Tongue (tissue), 1 donor: ENCODE measurements at regions not wholly inside any gene's neighbourhood (a gene's known extent, or its start where the extent isn't known, plus 50 kb on each side); places are given as distances from the start of the nearest gene placed in this dataset.
"Not testable (repeated sequence)": the region's sequence is repeated elsewhere in the genome, so short reads cannot be mapped to it uniquely, and the experiment has no call there.

ENCODE experiments used
- DNase-seq: peaks from one replicate; pipeline ENCODE4 v3.0.0-alpha.2; 2015

DNA sequence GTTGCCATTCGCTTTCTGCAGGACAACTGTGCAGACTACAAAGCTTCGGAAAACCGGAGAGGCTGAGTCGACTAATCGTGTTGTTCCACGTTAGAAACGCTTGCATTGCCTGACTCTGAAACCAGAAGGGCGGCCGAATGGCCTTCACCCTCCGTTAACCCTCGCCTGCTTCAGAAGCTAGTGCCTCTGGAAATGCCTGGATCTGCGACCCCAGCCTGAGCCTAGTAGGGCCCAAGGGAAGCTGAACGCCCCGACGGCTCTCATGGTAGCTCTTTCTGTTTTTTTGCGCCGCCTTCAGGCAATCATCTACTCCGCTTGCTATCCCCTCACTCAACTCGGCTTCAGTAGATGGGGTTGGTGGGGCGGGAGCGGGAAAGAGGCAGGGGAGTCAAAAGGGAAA is 117.3 kb downstream of the PPIAL4A start:
- not testable (repeated sequence) for DNase-seq

DNA sequence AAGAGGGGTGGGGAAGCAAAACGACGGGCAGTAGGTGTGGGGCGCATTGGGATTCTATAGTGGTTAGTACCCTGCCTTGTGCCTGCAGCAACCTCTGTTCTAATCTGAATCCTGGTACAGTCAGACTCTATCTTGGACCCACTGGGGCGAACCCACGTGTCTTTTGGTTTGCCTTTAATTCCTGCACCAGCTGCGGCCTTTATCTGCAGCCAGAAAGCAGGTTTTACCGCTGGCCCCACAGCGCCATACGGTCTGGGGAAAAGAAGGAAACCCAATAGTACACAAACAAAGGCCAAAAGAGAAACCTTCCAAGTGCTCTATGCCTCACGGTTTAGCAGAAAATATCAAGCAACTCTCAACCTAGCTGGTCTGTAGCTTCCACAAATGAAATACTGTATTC is 118.2 kb downstream of the PPIAL4A start:
- DNase-seq, result peak; percentile 11

GRCh38 chr1:121008512-121009215 is 119.1 kb downstream of the PPIAL4A start:
- not testable (repeated sequence) for DNase-seq

GRCh38 chr1:121009216-121010057 is 119.9 kb downstream of the PPIAL4A start:
- peak; percentile 1 for DNase-seq

GRCh38 chr1:121010141-121010540 is 120.6 kb downstream of the PPIAL4A start:
- DNase-seq, result not testable (repeated sequence)

DNA sequence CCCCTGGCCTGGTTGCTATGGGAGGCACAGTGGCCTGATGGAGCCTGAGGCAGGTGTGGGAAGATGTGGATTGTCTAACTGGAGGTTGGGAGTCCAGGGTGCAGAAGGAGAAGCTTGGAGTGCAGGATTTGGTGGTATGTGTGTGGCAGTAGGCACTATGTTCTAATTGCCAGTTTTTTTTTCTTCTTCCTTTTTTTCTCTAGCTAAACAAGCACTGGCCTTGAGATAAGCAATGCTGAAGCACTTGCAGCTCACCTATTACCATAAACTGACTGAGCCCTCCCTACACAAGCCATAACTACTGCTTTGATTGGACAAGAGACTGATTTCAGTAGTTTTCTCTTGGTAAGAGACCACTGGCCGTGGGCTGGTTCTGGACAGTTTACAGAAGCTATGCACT is 123.6 kb downstream of the PPIAL4A start:
- DNase-seq, result not testable (repeated sequence)

- peak; percentile 80 for DNase-seq
Measured at GRCh38 chr1:121016182-121017028, 126.8 kb downstream of the PPIAL4A start.

DNA sequence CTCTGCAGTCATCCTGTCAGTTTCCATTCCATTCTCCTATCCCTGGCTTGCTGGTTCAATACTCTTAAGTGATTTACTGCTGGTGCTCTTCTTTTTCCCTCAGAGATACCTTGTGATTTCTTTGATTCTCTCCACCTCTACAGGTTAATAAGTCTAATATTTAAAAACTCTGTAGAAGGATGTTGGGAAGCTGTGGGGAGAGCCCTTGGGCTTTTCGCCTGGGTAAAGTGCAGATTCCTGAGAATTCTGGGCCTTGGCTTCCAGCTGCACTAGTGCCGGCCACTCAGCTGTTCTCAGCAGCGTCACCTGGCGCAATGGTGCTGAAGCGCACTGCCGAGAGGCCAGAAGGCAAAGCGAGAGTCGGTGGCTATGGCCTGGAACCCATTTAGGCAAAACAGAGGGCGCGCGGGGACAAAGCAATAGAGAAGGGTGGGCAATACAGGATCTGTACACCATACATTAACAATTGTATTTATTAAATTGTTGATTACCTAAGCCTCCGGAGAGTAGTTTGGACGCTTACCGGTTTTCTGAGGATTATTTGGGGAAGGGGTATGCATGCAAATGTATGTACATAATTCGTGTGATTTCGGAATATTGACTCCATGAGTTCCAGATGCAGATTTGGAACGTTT is 130.3 kb downstream of the PPIAL4A start:
- DNase-seq, result not testable (repeated sequence)

- DNase-seq, result peak; percentile 88
Measured at GRCh38 chr1:121020350-121021236, 131.0 kb downstream of the PPIAL4A start.

GRCh38 chr1:121021716-121022115 is 132.1 kb downstream of the PPIAL4A start:
- not testable (repeated sequence) for DNase-seq

- DNase-seq, result not testable (repeated sequence)
Measured at GRCh38 chr1:121032878-121033494, 143.4 kb downstream of the PPIAL4A start.

DNA sequence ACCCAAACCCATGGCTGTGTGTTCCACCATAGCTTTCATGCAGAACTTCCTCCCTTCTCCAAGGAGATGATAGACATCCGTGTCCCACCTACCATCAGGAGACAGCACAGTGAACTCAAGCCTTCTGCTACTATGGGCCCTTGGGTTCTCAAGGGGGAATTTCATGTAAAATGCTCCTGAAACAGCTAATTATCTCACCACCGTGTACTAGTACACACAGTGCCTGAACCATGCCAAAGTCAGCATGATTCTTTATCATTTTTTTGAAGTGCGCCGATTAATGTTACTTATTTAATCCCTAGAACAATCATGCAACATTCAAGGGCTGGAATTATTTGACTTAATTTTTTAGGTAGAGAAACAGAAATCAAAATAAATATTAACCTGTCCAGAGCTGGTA is 147.2 kb downstream of the PPIAL4A start:
- DNase-seq, result not testable (repeated sequence)

DNA sequence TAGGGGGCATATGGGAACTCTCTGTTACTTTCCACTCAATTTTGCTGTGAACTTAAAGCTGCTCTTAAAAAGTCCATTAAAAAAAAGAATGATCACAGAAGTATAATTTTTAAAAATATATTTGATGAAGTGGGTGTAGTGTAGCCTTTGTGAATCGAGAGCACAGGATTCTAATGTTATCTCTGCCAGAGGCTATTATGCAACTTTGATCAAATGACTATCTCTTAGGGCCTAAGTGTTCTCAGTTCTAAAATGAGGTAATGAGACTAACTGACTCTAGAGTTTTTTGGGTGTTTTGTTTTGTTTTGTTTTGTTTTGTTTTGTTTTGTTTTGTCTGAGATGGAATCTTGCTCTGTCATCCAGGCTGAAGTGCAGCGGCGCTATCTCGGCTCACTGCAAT is 143.2 kb downstream of the FAM72B start:
- DNase-seq, result not testable (repeated sequence)

- DNase-seq, result not testable (repeated sequence)
Measured at GRCh38 chr1:121041497-121041896, 142.6 kb downstream of the FAM72B start.

DNA sequence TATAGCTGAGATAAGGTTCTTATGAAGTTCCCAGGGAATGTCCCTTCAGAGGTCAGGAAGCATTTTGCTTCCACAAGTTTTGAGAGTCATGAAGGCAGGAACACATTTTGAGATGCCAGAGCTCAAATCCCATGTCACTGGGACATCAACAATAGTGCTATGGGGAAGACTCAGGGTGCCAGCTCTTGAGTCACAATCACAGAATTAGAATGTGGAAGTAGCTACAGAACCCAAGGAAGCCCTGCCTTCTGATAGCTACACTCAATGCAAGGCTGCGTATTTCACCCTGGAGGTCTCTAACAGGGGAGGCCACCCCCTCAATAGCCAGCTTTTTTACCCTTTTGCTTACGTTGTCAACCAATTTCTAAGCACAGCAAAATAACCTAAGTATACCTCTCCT is 141.3 kb downstream of the FAM72B start:
- DNase-seq, result not testable (repeated sequence)

DNA sequence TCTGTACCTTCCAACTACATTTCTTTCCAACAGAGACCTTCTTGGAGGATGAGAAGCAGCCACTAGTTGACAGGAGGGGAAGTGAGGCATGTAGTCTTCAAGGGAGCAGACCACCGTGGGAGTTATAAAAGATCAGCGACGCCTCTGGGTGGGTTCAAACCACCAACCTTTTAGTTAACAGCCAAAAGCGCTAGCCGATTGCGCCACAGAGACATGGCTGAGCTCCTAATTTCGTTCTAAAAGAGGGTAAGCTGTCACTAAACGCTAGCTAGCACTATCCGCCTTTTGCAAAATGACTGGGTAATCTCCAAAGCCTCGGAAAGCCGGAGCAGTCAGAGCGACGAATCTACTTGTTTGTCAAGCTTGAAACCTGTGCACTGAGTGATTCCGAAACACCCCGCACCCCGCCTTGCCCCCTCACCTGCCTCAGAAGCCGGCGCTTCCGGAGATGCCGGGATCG is 135.8 kb downstream of the FAM72B start:
- DNase-seq, result not testable (repeated sequence)

DNA sequence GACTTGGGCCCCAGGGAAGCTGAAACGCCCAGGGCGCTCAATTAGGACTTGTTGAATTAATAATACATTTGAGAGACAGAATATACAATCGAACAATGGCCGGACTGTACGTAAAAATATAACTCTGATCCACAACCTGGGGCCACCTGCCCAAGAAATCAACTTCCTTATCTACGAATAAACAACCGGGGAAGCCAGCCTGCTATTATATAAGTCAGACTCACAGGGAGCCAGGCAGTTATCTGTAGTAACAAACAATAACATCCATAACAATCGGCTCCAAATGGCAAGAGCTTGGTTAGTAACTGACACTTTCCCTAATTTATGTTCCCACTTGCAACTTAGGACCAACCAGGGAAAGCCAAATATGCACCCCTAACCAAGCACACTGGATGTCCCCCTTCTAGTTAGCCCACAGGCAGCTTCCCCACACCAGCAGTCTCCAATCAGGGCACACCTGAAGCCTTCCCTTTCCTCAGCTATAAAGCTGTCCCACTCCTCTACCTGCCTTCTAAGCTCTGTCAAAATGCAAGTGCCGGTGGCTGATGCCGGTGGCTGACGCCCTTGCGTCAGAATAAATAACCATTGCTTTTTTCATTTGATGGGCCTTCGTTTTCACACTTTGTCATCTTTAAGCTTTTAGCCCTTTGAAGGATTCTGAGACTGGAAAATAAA is 135.2 kb downstream of the FAM72B start:
- not testable (repeated sequence) for DNase-seq

- not testable (repeated sequence) for DNase-seq
Measured at GRCh38 chr1:121050097-121050496, 134.0 kb downstream of the FAM72B start.

GRCh38 chr1:121051161-121051790 is 132.9 kb downstream of the FAM72B start:
- not testable (repeated sequence) for DNase-seq
